ENCODE measurements at regions not wholly inside any gene's neighbourhood (a gene's known extent, or its start where the extent isn't known, plus 50 kb on each side); places are given as distances from the start of the nearest gene placed in this dataset.

DNA sequence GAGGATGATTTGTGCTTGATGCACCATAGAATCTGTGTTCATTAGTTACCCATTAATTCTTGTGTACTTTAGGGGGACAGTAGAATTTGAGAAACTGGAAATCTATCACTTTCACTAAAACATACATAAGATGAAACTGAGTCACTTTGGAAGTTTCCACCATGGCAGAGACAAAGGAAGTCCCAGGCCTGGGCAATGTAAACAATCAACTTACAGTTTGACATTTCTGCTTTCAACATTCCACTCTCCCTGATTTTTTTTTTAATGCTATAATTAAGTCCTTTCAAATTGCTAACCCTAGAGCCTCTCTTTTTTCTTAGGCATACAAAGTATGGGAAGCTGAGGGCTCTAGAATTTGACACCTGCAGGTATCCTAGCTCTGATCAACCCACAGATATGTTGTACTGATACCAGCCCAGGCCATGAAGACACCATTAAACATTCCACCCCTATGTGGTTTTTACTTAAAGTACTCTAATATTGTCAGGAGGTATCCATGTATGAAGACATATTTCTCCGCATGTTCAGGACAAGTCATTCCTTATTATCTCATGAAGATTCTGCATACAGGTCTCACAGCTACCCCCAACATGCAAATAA lies 88.5 kb upstream of the GLS start:
- no peaks in the 10 kb centered on the region for H3K27me3 ChIP-seq
- DNase-seq, result no peak
- no peak overlapping the region for H3K4me3 ChIP-seq
- H3K27ac ChIP-seq, result peak overlapping the region in 1 of 4 donors; percentile 46
- WGBS, 2 donors, result 0 to 96% methylated on average over 1 of the region's 1 CpG
- no peak for TF ChIP-seq POLR2AphosphoS5 (IDR thresholded peaks at IDR 0.05)
- TF ChIP-seq EP300 (IDR thresholded peaks at IDR 0.05), result no peak
- TF ChIP-seq POLR2A (IDR thresholded peaks at IDR 0.05), result no peak
- TF ChIP-seq, protein P1, sequence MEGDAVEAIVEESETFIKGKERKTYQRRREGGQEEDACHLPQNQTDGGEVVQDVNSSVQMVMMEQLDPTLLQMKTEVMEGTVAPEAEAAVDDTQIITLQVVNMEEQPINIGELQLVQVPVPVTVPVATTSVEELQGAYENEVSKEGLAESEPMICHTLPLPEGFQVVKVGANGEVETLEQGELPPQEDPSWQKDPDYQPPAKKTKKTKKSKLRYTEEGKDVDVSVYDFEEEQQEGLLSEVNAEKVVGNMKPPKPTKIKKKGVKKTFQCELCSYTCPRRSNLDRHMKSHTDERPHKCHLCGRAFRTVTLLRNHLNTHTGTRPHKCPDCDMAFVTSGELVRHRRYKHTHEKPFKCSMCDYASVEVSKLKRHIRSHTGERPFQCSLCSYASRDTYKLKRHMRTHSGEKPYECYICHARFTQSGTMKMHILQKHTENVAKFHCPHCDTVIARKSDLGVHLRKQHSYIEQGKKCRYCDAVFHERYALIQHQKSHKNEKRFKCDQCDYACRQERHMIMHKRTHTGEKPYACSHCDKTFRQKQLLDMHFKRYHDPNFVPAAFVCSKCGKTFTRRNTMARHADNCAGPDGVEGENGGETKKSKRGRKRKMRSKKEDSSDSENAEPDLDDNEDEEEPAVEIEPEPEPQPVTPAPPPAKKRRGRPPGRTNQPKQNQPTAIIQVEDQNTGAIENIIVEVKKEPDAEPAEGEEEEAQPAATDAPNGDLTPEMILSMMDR (IDR thresholded peaks at IDR 0.05), result no peak
- H3K4me1 ChIP-seq, result peaks cover 19 to 35% (median 25%) of the 10 kb centered on the region in 4 donors
- no peaks in the 10 kb centered on the region for H3K36me3 ChIP-seq
- no peaks in the 10 kb centered on the region for H3K9me3 ChIP-seq
- no peak for ATAC-seq (ENCODE audit: low FRiP score in 2 of 2)

DNA sequence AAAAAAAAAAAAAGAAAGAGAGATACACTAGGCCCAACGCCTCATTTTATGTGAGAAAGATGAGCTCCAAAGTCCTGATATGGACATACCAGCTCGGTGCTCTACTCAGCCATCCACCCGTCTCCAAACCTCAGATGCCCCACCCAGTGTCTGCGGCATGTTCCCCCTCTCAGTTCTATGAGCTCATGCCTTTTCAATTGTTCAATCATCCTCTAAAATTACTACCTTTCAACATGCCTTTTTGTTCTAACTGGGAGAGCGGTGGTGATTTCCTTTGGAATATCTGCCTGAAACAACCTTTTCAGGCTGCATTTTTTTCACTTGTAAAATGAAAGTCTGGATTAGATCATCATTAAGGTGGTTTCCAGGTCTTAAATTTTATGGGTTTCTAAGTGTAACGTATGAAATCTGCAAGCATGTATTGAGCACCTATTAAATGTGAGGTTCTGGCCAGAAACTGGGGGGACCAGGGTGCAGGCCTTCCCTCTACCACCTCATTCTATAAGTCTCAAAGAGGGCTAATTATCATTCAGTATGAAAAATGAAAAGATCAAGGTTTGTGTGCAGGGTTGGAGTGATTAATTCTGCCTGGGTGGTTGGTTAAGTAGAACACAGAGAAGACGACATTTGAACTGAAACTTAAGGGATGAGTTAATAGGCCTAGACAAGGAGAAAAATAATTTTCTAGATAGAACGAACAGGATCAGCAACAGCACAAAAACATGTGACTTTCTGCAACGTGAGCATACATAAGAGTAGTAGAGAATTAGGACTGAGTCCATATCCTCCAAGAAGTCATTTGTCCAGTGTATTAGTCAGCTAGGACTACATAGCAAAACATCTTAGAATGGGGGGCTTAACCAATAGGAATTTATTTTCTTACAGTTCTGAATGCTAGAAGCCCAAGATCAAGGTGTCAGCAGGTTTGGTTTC lies 87.4 kb upstream of the GLS start:
- no peak overlapping the region for H3K4me3 ChIP-seq
- no peaks in the 10 kb centered on the region for H3K27me3 ChIP-seq
- peaks cover 19 to 35% (median 25%) of the 10 kb centered on the region in 4 donors for H3K4me1 ChIP-seq
- H3K36me3 ChIP-seq, result no peaks in the 10 kb centered on the region
- no peak overlapping the region for H3K27ac ChIP-seq
- DNase-seq (no peak), ATAC-seq (ENCODE audit: low FRiP score in 2 of 2) (no peak)
- H3K9me3 ChIP-seq, result no peaks in the 10 kb centered on the region
- TF ChIP-seq EP300 (IDR thresholded peaks at IDR 0.05), result no peak
- TF ChIP-seq POLR2AphosphoS5 (IDR thresholded peaks at IDR 0.05), result no peak
- TF ChIP-seq, protein P1 (IDR thresholded peaks at IDR 0.05), result no peak
- no peak for TF ChIP-seq POLR2A (IDR thresholded peaks at IDR 0.05)
- 81 to 93% methylated on average over 9 of the region's 9 CpGs for WGBS, 2 donors

DNA sequence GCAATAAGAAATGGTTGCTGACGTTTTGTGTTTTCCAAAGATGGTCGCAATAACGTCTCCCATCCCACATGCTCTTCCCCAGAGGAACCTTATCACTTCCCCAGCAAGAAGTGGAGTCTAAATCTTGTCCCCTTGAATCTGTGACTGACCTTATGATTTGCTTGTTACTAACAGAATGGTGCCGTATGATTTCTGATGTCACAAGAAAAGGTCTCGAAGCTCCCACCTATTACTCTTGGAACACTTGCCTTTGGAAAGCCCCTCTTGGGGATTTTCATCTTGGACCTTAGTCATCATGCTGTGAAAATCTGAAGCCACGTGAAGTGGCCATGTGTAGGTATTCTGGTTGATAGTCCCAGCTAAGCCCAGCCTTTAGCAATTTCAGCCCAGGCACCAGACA lies 86.2 kb upstream of the GLS start:
- H3K27me3 ChIP-seq, result no peaks in the 10 kb centered on the region

DNA sequence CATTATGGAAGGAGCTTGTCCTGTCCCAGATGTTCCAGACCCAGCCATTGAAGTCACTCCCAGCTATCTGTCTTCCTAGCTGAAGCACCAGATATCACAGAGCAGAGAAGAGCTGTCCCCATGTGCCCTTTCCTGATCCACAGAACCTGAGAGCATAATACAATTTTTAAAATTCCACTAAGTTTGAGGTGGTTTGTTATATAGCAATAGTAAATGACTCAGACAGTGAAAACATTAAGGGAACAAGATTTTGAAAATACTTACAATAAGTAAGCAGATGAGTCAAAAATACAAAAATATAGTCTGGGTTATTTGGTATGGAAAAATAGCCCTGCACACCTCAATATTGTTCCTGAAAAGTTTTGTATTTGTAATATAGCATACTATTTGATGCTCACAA lies 85.8 kb upstream of the GLS start:
- TF ChIP-seq, protein P1 (IDR thresholded peaks at IDR 0.05), result no peak
- TF ChIP-seq POLR2AphosphoS5 (IDR thresholded peaks at IDR 0.05) (no peak), POLR2A (IDR thresholded peaks at IDR 0.05) (no peak)
- ATAC-seq (ENCODE audit: low FRiP score in 2 of 2), result no peak
- no peak for DNase-seq
- Histone ChIP-seq H3K27me3 (no peaks in the 10 kb centered on the region), H3K4me3 (no peak overlapping the region), H3K36me3 (no peaks in the 10 kb centered on the region), H3K27ac (no peak overlapping the region), H3K9me3 (no peaks in the 10 kb centered on the region), H3K4me1 (peaks cover 16 to 23% (median 20%) of the 10 kb centered on the region in 4 donors)

More for the DNA sequence above, 86.2 kb upstream of the GLS start:
- Histone ChIP-seq H3K27ac (no peak overlapping the region), H3K36me3 (no peaks in the 10 kb centered on the region), H3K9me3 (no peaks in the 10 kb centered on the region), H3K4me1 (peaks cover 17 to 25% (median 22%) of the 10 kb centered on the region in 4 donors), H3K4me3 (no peak overlapping the region)
- DNase-seq, result no peak
- no peak for TF ChIP-seq EP300 (IDR thresholded peaks at IDR 0.05)
- no peak for TF ChIP-seq POLR2A (IDR thresholded peaks at IDR 0.05)
- no peak for TF ChIP-seq POLR2AphosphoS5 (IDR thresholded peaks at IDR 0.05)
- TF ChIP-seq, protein P1 (IDR thresholded peaks at IDR 0.05), result no peak
- no peak for ATAC-seq (ENCODE audit: low FRiP score in 2 of 2)
- WGBS, 2 donors, result 88 to 89% methylated on average over 6 of the region's 6 CpGs
